ENCODE measurements at regions not wholly inside any gene's neighbourhood (a gene's known extent, or its start where the extent isn't known, plus 50 kb on each side); places are given as distances from the start of the nearest gene placed in this dataset.

DNA sequence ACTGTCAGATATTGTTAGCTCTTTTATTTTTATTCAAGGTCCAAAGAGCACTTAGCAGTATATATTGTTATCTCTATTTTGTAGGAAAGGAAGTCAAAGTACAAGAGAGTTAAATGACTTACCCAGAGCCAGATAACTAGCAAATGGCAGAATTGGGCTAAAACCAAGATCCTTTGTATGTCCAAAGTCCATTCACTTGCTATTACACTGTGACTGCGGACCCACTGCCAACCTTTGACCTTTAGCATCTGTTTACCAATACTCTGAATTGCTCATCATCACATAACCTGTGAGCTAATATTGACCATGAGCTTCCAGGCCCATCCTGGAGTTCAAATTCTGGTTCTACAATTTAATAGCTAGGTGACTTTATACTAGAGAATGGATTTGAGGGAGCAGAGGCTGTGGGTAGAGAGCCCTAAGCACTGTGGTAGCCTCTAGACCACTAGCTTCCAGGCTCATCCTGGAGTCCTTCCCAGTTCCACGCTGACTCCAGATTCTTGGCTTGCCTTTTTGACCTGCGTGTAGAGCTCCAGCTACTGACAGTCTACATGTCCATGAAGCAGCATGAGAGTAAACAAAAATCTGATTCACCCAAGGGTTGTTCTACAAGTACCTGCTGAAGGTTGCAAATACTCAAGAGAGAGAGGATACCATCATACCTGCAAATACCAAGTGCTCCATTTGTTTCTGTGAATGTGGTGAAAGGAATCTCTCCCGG, 424.0 kb downstream of the SH3GL2 start (continued):
- TF ChIP-seq, protein P1, sequence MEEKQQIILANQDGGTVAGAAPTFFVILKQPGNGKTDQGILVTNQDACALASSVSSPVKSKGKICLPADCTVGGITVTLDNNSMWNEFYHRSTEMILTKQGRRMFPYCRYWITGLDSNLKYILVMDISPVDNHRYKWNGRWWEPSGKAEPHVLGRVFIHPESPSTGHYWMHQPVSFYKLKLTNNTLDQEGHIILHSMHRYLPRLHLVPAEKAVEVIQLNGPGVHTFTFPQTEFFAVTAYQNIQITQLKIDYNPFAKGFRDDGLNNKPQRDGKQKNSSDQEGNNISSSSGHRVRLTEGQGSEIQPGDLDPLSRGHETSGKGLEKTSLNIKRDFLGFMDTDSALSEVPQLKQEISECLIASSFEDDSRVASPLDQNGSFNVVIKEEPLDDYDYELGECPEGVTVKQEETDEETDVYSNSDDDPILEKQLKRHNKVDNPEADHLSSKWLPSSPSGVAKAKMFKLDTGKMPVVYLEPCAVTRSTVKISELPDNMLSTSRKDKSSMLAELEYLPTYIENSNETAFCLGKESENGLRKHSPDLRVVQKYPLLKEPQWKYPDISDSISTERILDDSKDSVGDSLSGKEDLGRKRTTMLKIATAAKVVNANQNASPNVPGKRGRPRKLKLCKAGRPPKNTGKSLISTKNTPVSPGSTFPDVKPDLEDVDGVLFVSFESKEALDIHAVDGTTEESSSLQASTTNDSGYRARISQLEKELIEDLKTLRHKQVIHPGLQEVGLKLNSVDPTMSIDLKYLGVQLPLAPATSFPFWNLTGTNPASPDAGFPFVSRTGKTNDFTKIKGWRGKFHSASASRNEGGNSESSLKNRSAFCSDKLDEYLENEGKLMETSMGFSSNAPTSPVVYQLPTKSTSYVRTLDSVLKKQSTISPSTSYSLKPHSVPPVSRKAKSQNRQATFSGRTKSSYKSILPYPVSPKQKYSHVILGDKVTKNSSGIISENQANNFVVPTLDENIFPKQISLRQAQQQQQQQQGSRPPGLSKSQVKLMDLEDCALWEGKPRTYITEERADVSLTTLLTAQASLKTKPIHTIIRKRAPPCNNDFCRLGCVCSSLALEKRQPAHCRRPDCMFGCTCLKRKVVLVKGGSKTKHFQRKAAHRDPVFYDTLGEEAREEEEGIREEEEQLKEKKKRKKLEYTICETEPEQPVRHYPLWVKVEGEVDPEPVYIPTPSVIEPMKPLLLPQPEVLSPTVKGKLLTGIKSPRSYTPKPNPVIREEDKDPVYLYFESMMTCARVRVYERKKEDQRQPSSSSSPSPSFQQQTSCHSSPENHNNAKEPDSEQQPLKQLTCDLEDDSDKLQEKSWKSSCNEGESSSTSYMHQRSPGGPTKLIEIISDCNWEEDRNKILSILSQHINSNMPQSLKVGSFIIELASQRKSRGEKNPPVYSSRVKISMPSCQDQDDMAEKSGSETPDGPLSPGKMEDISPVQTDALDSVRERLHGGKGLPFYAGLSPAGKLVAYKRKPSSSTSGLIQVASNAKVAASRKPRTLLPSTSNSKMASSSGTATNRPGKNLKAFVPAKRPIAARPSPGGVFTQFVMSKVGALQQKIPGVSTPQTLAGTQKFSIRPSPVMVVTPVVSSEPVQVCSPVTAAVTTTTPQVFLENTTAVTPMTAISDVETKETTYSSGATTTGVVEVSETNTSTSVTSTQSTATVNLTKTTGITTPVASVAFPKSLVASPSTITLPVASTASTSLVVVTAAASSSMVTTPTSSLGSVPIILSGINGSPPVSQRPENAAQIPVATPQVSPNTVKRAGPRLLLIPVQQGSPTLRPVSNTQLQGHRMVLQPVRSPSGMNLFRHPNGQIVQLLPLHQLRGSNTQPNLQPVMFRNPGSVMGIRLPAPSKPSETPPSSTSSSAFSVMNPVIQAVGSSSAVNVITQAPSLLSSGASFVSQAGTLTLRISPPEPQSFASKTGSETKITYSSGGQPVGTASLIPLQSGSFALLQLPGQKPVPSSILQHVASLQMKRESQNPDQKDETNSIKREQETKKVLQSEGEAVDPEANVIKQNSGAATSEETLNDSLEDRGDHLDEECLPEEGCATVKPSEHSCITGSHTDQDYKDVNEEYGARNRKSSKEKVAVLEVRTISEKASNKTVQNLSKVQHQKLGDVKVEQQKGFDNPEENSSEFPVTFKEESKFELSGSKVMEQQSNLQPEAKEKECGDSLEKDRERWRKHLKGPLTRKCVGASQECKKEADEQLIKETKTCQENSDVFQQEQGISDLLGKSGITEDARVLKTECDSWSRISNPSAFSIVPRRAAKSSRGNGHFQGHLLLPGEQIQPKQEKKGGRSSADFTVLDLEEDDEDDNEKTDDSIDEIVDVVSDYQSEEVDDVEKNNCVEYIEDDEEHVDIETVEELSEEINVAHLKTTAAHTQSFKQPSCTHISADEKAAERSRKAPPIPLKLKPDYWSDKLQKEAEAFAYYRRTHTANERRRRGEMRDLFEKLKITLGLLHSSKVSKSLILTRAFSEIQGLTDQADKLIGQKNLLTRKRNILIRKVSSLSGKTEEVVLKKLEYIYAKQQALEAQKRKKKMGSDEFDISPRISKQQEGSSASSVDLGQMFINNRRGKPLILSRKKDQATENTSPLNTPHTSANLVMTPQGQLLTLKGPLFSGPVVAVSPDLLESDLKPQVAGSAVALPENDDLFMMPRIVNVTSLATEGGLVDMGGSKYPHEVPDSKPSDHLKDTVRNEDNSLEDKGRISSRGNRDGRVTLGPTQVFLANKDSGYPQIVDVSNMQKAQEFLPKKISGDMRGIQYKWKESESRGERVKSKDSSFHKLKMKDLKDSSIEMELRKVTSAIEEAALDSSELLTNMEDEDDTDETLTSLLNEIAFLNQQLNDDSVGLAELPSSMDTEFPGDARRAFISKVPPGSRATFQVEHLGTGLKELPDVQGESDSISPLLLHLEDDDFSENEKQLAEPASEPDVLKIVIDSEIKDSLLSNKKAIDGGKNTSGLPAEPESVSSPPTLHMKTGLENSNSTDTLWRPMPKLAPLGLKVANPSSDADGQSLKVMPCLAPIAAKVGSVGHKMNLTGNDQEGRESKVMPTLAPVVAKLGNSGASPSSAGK (IDR thresholded peaks at IDR 0.05) = no peak
- TF ChIP-seq, protein P2, sequence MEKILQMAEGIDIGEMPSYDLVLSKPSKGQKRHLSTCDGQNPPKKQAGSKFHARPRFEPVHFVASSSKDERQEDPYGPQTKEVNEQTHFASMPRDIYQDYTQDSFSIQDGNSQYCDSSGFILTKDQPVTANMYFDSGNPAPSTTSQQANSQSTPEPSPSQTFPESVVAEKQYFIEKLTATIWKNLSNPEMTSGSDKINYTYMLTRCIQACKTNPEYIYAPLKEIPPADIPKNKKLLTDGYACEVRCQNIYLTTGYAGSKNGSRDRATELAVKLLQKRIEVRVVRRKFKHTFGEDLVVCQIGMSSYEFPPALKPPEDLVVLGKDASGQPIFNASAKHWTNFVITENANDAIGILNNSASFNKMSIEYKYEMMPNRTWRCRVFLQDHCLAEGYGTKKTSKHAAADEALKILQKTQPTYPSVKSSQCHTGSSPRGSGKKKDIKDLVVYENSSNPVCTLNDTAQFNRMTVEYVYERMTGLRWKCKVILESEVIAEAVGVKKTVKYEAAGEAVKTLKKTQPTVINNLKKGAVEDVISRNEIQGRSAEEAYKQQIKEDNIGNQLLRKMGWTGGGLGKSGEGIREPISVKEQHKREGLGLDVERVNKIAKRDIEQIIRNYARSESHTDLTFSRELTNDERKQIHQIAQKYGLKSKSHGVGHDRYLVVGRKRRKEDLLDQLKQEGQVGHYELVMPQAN (IDR thresholded peaks at IDR 0.05; ENCODE audit: borderline replicate concordance) = no peak

Data from K562 (cell line).